ENCODE measurements at regions not wholly inside any gene's neighbourhood (a gene's known extent, or its start where the extent isn't known, plus 50 kb on each side); places are given as distances from the start of the nearest gene placed in this dataset.

DNA sequence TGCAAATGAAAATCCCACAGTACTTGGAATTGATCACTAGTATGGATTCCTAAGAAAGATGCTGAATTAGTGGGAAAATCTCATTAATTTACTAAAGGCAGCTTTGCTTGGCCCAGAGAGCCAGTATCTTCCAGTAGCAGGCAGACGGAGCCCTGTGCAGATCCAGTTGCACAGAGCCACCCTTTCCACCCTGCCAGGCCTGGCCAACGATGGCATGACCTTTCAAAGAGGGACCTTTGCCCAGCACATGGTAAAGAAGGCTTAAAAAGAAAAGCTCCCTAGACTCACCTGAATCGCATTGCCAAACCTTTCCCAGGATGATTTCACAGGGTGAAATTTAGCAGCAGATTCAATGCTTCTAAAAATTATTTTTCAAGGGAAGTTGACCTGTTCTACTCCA is 170.5 kb upstream of the CAMK1G start:
- Histone ChIP-seq H4K20me1 (ENCODE audit: insufficient read depth, low read length) (no peaks in the 10 kb centered on the region), H3K9me3 (replicated peaks in 1 of 2; ENCODE audit: control insufficient read depth in 1 of 2, insufficient read depth in 1 of 2, low read length in 2 of 2) (no peaks in the 10 kb centered on the region), H3K79me2 (ENCODE audit: insufficient read depth, low read length) (no peaks in the 10 kb centered on the region), H3K4me1 (ENCODE audit: control insufficient read depth in 1 of 2, insufficient read depth in 2 of 2, low read length in 2 of 2) (peaks cover 45 to 48% of the 10 kb centered on the region in 2 donors), H2AFZ (ENCODE audit: insufficient read depth, low read depth, low read length, poor library complexity, severe bottlenecking) (no peak overlapping the region), H3K27me3 (ENCODE audit: control insufficient read depth in 2 of 2, insufficient read depth in 2 of 2, low read length in 2 of 2) (no peaks in the 10 kb centered on the region), H3K36me3 (replicated peaks in 1 of 2; ENCODE audit: control insufficient read depth in 1 of 2, insufficient read depth in 2 of 2, low read length in 2 of 2) (no peaks in the 10 kb centered on the region), H3K27ac (ENCODE audit: low read depth in 1 of 2, low read length in 2 of 2) (no peak overlapping the region), H3K9ac (ENCODE audit: insufficient read depth, low read length, poor library complexity, severe bottlenecking) (no peak overlapping the region), H3K4me3 (replicated peaks in 1 of 3; ENCODE audit: low read depth in 2 of 3, low read length in 3 of 3) (no peak overlapping the region), H3K4me2 (replicated peaks; ENCODE audit: extremely low read depth, low read length, poor library complexity, severe bottlenecking) (no peak overlapping the region)
- Mint-ChIP-seq H3K27me3 (ENCODE audit: low read depth in 3 of 3) (peaks cover 0 to 3% (median 0%) of the 10 kb centered on the region in 3 donors), H3K9me3 (peaks cover 0 to 2% (median 0%) of the 10 kb centered on the region in 7 donors), H3K4me1 (peaks cover 47% of the 10 kb centered on the region), H3K27ac (no peak overlapping the region), H3K4me3 (no peak overlapping the region), H3K36me3 (no peaks in the 10 kb centered on the region)
- intact Hi-C loops (cut with micrococcal nuclease), result no loop called here
- TF ChIP-seq, protein P1, sequence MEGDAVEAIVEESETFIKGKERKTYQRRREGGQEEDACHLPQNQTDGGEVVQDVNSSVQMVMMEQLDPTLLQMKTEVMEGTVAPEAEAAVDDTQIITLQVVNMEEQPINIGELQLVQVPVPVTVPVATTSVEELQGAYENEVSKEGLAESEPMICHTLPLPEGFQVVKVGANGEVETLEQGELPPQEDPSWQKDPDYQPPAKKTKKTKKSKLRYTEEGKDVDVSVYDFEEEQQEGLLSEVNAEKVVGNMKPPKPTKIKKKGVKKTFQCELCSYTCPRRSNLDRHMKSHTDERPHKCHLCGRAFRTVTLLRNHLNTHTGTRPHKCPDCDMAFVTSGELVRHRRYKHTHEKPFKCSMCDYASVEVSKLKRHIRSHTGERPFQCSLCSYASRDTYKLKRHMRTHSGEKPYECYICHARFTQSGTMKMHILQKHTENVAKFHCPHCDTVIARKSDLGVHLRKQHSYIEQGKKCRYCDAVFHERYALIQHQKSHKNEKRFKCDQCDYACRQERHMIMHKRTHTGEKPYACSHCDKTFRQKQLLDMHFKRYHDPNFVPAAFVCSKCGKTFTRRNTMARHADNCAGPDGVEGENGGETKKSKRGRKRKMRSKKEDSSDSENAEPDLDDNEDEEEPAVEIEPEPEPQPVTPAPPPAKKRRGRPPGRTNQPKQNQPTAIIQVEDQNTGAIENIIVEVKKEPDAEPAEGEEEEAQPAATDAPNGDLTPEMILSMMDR (IDR thresholded peaks at IDR 0.05), result no peak
- no peak for DNase-seq
- 85% methylated on average over 3 of the region's 3 CpGs for WGBS (ENCODE audit: insufficient coverage)

DNA sequence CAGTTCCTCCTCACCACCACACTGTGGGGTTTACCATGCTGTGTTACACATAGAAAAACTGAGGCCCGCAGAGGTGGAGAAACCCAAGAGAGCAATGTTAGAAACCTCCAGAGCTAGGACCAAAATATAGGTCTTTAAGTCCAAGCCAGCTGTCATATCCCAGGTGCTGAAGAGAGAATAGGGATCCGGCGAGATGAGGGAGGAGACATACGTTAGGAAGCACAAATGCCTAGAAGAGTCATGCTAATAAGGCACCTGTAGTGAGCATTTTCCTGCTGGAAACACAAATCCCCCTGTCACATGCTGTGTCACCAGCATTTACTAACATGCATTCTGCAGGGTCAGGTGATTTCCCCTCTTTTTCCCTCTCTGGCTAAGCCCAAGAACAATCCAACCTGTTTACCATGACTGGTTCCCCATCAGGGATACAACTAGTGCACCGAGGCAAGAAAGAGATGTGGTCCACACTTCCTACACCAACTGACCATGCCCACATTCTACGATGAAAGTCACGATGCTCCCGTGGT is 168.6 kb upstream of the CAMK1G start:
- Histone ChIP-seq H3K9me3 (replicated peaks in 1 of 2; ENCODE audit: control insufficient read depth in 1 of 2, insufficient read depth in 1 of 2, low read length in 2 of 2) (no peaks in the 10 kb centered on the region), H3K4me3 (replicated peaks in 1 of 3; ENCODE audit: low read depth in 2 of 3, low read length in 3 of 3) (no peak overlapping the region), H3K9ac (ENCODE audit: insufficient read depth, low read length, poor library complexity, severe bottlenecking) (no peak overlapping the region), H3K79me2 (ENCODE audit: insufficient read depth, low read length) (no peaks in the 10 kb centered on the region), H3K4me1 (ENCODE audit: control insufficient read depth in 1 of 2, insufficient read depth in 2 of 2, low read length in 2 of 2) (peaks cover 33 to 37% of the 10 kb centered on the region in 2 donors), H3K27ac (ENCODE audit: low read depth in 1 of 2, low read length in 2 of 2) (no peak overlapping the region), H3K4me2 (replicated peaks; ENCODE audit: extremely low read depth, low read length, poor library complexity, severe bottlenecking) (no peak overlapping the region), H4K20me1 (ENCODE audit: insufficient read depth, low read length) (no peaks in the 10 kb centered on the region), H3K36me3 (replicated peaks in 1 of 2; ENCODE audit: control insufficient read depth in 1 of 2, insufficient read depth in 2 of 2, low read length in 2 of 2) (no peaks in the 10 kb centered on the region), H2AFZ (ENCODE audit: insufficient read depth, low read depth, low read length, poor library complexity, severe bottlenecking) (no peak overlapping the region), H3K27me3 (ENCODE audit: control insufficient read depth in 2 of 2, insufficient read depth in 2 of 2, low read length in 2 of 2) (no peaks in the 10 kb centered on the region)
- no peaks in the 10 kb centered on the region for H3K36me3 Mint-ChIP-seq
- H3K27ac Mint-ChIP-seq, result no peak overlapping the region
- H3K27me3 Mint-ChIP-seq (ENCODE audit: low read depth in 3 of 3), result peaks cover 0 to 3% (median 0%) of the 10 kb centered on the region in 3 donors
- H3K4me1 Mint-ChIP-seq, result peaks cover 38% of the 10 kb centered on the region
- TF ChIP-seq, protein P1 (IDR thresholded peaks at IDR 0.05), result no peak
- peaks cover 0 to 2% (median 0%) of the 10 kb centered on the region in 7 donors for H3K9me3 Mint-ChIP-seq
- WGBS (ENCODE audit: insufficient coverage), result 67% methylated on average over 1 of the region's 8 CpGs
- intact Hi-C loops (cut with micrococcal nuclease), result no loop called here
- DNase-seq, result no peak
- H3K4me3 Mint-ChIP-seq, result no peak overlapping the region
